SK-N-SH (cell line): ENCODE measurements at regions not wholly inside any gene's neighbourhood (a gene's known extent, or its start where the extent isn't known, plus 50 kb on each side); places are given as distances from the start of the nearest gene placed in this dataset.

ENCODE experiments used
- CTCF ChIA-PET: fragments of 300-600, 350-600 bp; formaldehyde crosslinking; extraction: SDS; loops from one replicate; lab custom pipeline; 2021; lab: Yijun Ruan, JAX
- POLR2A ChIA-PET: fragments of 350-600 bp; sonication (Branson Sonifier 250); formaldehyde crosslinking; extraction: SDS; loops from one replicate; lab custom pipeline; 2020; ENCODE audit warnings: antibody characterized with exemption, inconsistent platforms; lab: Yijun Ruan, JAX
- DNase-seq: peaks from one replicate; pipeline ENCODE4 v3.0.0; 2012
- H2AFZ ChIP-seq: fragments of 200-600 bp; sonication (generic); 2 replicates; pipeline ENCODE4 v1.8.1; 2016; ENCODE audit warnings: antibody characterized with exemption, mild to moderate bottlenecking, low read depth
- H3F3A ChIP-seq: fragments of 200-600 bp; sonication (generic); replicated peaks from 2 replicates; pipeline ENCODE3; 2016; ENCODE audit warnings: antibody characterized with exemption, mild to moderate bottlenecking; ENCODE audit not compliant: insufficient read depth
- H3K27ac ChIP-seq, 2 experiments: fragments of 200-500 bp in 1 of 2; fragments of 200-600 bp in 1 of 2; sonication (Bioruptor generic) in 1 of 2; sonication (generic), shearing (Covaris generic) in 1 of 2; 2 replicates each; pipeline versions ENCODE4 v1.5.1 to v1.6.1; 2014 to 2016; ENCODE audit warnings: low read depth in 2 of 2, inconsistent platforms in 1 of 2, low read length in 1 of 2, mild to moderate bottlenecking in 1 of 2, mixed read lengths in 1 of 2
- H3K27me3 ChIP-seq: fragments of 200-600 bp; sonication (generic), shearing (Covaris generic); 2 replicates; pipeline ENCODE4 v1.6.1; 2016; ENCODE audit warnings: mixed run types; ENCODE audit not compliant: insufficient read depth
- H3K36me3 ChIP-seq, 2 experiments: fragments of 200-500 bp in 1 of 2; fragments of 200-600 bp in 1 of 2; sonication (Bioruptor generic) in 1 of 2; sonication (generic) in 1 of 2; replicated peaks in 1 of 2; 2 replicates each; pipeline versions ENCODE3 to v1.5.1; 2014 to 2016; ENCODE audit warnings: low read length in 1 of 2, mild to moderate bottlenecking in 1 of 2; ENCODE audit not compliant: insufficient read depth in 2 of 2, control insufficient read depth in 1 of 2
- H3K4me1 ChIP-seq, 2 experiments: fragments of 200-500 bp in 1 of 2; fragments of 200-600 bp in 1 of 2; sonication (Bioruptor generic) in 1 of 2; sonication (generic), shearing (Covaris generic) in 1 of 2; 2 replicates each; pipeline versions ENCODE4 v1.5.1 to v1.6.1; 2014 to 2016; ENCODE audit warnings: low read depth in 1 of 2, low read length in 1 of 2, mixed run types in 1 of 2; ENCODE audit not compliant: insufficient read depth in 2 of 2, control insufficient read depth in 1 of 2
- H3K4me2 ChIP-seq: fragments of 200-600 bp; sonication (generic), shearing (Covaris generic); 2 replicates; pipeline ENCODE4 v1.6.1; 2017; ENCODE audit warnings: mixed run types
- H3K4me3 ChIP-seq, 2 experiments: fragments of 200-500 bp in 1 of 2; fragments of 200-600 bp in 1 of 2; sonication (Bioruptor generic) in 1 of 2; sonication (generic), shearing (Covaris generic) in 1 of 2; 2 replicates each; pipeline versions ENCODE4 v1.5.1 to v1.8.1; 2014 to 2016; ENCODE audit warnings: low read depth in 2 of 2, inconsistent platforms in 1 of 2, low read length in 1 of 2, mild to moderate bottlenecking in 1 of 2, mixed read lengths in 1 of 2, moderate library complexity in 1 of 2
- H3K79me2 ChIP-seq: fragments of 200-600 bp; sonication (generic); 2 replicates; pipeline ENCODE4 v1.8.1; 2017; ENCODE audit warnings: mild to moderate bottlenecking; ENCODE audit not compliant: insufficient read depth
- H3K9ac ChIP-seq: fragments of 200-600 bp; sonication (generic); 2 replicates; pipeline ENCODE4 v1.6.1; 2017; ENCODE audit warnings: mixed run types
- H3K9me2 ChIP-seq: fragments of 200-600 bp; sonication (generic); 2 replicates; pipeline ENCODE4 v1.6.1; 2017; ENCODE audit warnings: mixed run types
- H3K9me3 ChIP-seq: fragments of 200-600 bp; sonication (generic); 2 replicates; pipeline ENCODE4 v1.6.1; 2017; ENCODE audit warnings: mixed run types, mild to moderate bottlenecking, moderate library complexity
- H4K20me1 ChIP-seq: fragments of 200-600 bp; sonication (generic); 2 replicates; pipeline ENCODE4 v1.6.1; 2017; ENCODE audit warnings: mild to moderate bottlenecking, mixed run types; ENCODE audit not compliant: insufficient read depth
- ELF1 ChIP-seq: IDR thresholded peaks from 2 replicates; pipeline ENCODE4 v1.4.0; 2012
- GABPA ChIP-seq: IDR thresholded peaks from 2 replicates; pipeline ENCODE4 v1.4.0; 2012; ENCODE audit warnings: low read depth, mild to moderate bottlenecking
- GATA2 ChIP-seq: sonication (generic); formaldehyde crosslinking; IDR thresholded peaks from 2 replicates; pipeline ENCODE4 v1.5.0; 2020; ENCODE audit warnings: mild to moderate bottlenecking, missing genetic modification reagents
- JUND ChIP-seq: IDR thresholded peaks from 2 replicates; pipeline ENCODE4 v1.4.0; 2012
- MXI1 ChIP-seq: IDR thresholded peaks from 2 replicates; pipeline ENCODE4 v1.6.1; 2012; ENCODE audit warnings: mild to moderate bottlenecking, low read depth, low read length, improper control_type of control experiment
- NRF1 ChIP-seq: IDR thresholded peaks from 2 replicates; pipeline ENCODE4 v1.6.1; 2012; ENCODE audit warnings: low read depth, mild to moderate bottlenecking, low read length
- RCOR1 ChIP-seq: fragments of 150-350 bp; IDR thresholded peaks from 2 replicates; pipeline ENCODE4 v1.6.1; 2017; ENCODE audit warnings: antibody characterized with exemption, low read length
- SIN3A ChIP-seq: IDR thresholded peaks from 2 replicates; pipeline ENCODE4 v1.6.1; 2012; ENCODE audit warnings: low read depth, mild to moderate bottlenecking, low read length, moderate library complexity, borderline replicate concordance
- SMC3 ChIP-seq: IDR thresholded peaks from 2 replicates; pipeline ENCODE4 v1.6.1; 2012; ENCODE audit warnings: low read depth, low read length, improper control_type of control experiment
- WGBS: methylation state at CpG from one replicate; pipeline ENCODE4 v1.1.6; 2017; ENCODE audit warnings: low lambda C conversion rate; 5-methylcytosine and 5-hydroxymethylcytosine counted together
- TF ChIP-seq, protein P1 (sequence below): fragments of 200-600 bp; sonication (generic); IDR thresholded peaks from 2 replicates; pipeline ENCODE4 v1.6.1; 2017; ENCODE audit warnings: antibody characterized with exemption, mild to moderate bottlenecking, moderate library complexity
- TF ChIP-seq, protein P2 (sequence below): IDR thresholded peaks from 2 replicates; pipeline ENCODE4 v1.4.0; 2012; ENCODE audit warnings: low read depth, borderline replicate concordance
- TF ChIP-seq, protein P3 (sequence below): fragments of 150-350 bp; IDR thresholded peaks from 2 replicates; pipeline ENCODE4 v1.6.1; 2017; ENCODE audit warnings: antibody characterized with exemption, low read length, low read depth, borderline replicate concordance
- TF ChIP-seq, protein P4 (sequence below): fragments of 150-350 bp; IDR thresholded peaks from 2 replicates; pipeline ENCODE4 v1.6.1; 2016; ENCODE audit warnings: mild to moderate bottlenecking, low read depth, low read length
- TF ChIP-seq, protein P5 (sequence below): IDR thresholded peaks from 2 replicates; pipeline ENCODE4 v1.6.1; 2012; ENCODE audit warnings: mild to moderate bottlenecking, low read depth, low read length, moderate library complexity

DNA sequence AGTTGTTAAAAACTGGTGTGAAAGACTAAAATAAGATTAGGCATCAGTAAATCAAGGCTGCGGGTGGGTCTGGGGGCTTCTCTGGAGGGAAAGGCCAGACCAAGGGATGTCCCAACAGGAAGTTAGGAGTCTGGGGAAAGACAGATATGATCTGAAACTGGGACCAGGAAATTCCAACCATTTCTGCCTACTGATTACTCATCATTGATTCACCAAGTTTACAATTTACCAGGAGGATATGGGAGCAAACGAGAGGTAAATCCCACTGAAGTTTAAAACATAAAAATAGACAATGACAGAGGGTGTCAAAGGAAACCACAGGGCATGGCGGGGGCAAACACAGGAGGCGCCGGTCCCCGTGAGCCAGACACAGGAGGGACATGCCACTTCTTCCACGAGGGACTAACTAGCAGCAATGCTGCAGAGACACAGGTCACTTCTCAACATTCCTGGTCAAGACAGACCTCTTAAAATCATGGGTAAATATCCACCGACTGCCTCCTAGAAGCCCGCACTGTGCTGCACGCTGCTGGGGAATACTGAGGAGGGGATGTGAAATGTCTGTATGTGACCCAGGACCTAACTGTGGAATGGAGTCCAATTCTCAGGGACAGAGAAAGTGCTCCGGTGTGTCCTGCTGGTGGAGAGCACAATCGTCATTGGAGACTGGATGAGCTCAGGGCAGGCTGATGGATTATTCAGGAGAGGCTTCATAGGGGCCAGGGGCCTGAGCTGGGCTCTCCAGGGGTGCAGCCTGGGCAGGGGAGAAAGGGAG, 153.4 kb upstream of the KLF14 start (continued):
- TF ChIP-seq, protein P1, sequence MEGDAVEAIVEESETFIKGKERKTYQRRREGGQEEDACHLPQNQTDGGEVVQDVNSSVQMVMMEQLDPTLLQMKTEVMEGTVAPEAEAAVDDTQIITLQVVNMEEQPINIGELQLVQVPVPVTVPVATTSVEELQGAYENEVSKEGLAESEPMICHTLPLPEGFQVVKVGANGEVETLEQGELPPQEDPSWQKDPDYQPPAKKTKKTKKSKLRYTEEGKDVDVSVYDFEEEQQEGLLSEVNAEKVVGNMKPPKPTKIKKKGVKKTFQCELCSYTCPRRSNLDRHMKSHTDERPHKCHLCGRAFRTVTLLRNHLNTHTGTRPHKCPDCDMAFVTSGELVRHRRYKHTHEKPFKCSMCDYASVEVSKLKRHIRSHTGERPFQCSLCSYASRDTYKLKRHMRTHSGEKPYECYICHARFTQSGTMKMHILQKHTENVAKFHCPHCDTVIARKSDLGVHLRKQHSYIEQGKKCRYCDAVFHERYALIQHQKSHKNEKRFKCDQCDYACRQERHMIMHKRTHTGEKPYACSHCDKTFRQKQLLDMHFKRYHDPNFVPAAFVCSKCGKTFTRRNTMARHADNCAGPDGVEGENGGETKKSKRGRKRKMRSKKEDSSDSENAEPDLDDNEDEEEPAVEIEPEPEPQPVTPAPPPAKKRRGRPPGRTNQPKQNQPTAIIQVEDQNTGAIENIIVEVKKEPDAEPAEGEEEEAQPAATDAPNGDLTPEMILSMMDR, result peak; percentile 5; the same call in 1 of the 2 replicates
- TF ChIP-seq GABPA (no peak; the same call in 1 of the 2 replicates), SIN3A (peak; percentile 95; the same call in 1 of the 2 replicates), SMC3 (no peak), MXI1 (no peak), ELF1 (peak; percentile 60; the same call in 1 of the 2 replicates)
- TF ChIP-seq, protein P2, sequence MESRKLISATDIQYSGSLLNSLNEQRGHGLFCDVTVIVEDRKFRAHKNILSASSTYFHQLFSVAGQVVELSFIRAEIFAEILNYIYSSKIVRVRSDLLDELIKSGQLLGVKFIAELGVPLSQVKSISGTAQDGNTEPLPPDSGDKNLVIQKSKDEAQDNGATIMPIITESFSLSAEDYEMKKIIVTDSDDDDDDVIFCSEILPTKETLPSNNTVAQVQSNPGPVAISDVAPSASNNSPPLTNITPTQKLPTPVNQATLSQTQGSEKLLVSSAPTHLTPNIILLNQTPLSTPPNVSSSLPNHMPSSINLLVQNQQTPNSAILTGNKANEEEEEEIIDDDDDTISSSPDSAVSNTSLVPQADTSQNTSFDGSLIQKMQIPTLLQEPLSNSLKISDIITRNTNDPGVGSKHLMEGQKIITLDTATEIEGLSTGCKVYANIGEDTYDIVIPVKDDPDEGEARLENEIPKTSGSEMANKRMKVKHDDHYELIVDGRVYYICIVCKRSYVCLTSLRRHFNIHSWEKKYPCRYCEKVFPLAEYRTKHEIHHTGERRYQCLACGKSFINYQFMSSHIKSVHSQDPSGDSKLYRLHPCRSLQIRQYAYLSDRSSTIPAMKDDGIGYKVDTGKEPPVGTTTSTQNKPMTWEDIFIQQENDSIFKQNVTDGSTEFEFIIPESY, result peak; percentile 91
- TF ChIP-seq, protein P3, sequence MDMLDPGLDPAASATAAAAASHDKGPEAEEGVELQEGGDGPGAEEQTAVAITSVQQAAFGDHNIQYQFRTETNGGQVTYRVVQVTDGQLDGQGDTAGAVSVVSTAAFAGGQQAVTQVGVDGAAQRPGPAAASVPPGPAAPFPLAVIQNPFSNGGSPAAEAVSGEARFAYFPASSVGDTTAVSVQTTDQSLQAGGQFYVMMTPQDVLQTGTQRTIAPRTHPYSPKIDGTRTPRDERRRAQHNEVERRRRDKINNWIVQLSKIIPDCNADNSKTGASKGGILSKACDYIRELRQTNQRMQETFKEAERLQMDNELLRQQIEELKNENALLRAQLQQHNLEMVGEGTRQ, result no peak

DNA sequence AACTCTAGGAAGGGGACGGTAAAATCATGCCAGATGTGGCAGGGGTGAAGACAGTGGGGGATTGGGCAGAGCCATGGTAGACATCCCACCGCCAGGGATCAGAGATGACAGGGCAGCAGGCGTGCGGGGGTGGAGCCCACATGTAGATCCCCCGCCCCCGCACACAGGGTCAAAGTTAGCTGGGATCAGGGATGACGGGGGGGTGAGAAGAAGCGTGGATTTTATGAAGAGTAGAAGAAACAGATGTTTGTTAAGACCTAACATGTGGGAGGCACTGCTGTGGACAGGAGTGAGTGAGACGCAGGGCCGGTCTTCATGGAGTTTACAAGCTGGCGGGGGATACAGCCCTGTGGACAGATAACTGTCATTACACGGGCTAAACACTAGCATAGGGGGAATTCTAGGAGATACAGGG, 154.0 kb upstream of the KLF14 start:
- peak overlapping the region; percentile 72 for H3K4me2 ChIP-seq
- H3K9me2 ChIP-seq, result no peaks in the 10 kb centered on the region
- no peak overlapping the region for H2AFZ ChIP-seq
- no peak for TF ChIP-seq GATA2 (CRISPR knock-in tag)
- no peak for TF ChIP-seq GABPA
- TF ChIP-seq NRF1, result no peak
- TF ChIP-seq RCOR1, result no peak
- 0 out of 2 replicates have a peak, but pooled peaks have one; percentile 4 for TF ChIP-seq JUND
- TF ChIP-seq, protein P4, sequence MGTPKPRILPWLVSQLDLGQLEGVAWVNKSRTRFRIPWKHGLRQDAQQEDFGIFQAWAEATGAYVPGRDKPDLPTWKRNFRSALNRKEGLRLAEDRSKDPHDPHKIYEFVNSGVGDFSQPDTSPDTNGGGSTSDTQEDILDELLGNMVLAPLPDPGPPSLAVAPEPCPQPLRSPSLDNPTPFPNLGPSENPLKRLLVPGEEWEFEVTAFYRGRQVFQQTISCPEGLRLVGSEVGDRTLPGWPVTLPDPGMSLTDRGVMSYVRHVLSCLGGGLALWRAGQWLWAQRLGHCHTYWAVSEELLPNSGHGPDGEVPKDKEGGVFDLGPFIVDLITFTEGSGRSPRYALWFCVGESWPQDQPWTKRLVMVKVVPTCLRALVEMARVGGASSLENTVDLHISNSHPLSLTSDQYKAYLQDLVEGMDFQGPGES, result no peak
- TF ChIP-seq, protein P5, sequence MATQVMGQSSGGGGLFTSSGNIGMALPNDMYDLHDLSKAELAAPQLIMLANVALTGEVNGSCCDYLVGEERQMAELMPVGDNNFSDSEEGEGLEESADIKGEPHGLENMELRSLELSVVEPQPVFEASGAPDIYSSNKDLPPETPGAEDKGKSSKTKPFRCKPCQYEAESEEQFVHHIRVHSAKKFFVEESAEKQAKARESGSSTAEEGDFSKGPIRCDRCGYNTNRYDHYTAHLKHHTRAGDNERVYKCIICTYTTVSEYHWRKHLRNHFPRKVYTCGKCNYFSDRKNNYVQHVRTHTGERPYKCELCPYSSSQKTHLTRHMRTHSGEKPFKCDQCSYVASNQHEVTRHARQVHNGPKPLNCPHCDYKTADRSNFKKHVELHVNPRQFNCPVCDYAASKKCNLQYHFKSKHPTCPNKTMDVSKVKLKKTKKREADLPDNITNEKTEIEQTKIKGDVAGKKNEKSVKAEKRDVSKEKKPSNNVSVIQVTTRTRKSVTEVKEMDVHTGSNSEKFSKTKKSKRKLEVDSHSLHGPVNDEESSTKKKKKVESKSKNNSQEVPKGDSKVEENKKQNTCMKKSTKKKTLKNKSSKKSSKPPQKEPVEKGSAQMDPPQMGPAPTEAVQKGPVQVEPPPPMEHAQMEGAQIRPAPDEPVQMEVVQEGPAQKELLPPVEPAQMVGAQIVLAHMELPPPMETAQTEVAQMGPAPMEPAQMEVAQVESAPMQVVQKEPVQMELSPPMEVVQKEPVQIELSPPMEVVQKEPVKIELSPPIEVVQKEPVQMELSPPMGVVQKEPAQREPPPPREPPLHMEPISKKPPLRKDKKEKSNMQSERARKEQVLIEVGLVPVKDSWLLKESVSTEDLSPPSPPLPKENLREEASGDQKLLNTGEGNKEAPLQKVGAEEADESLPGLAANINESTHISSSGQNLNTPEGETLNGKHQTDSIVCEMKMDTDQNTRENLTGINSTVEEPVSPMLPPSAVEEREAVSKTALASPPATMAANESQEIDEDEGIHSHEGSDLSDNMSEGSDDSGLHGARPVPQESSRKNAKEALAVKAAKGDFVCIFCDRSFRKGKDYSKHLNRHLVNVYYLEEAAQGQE, result no peak
- H3F3A ChIP-seq, result peaks cover 87% of the 10 kb centered on the region
- 54% methylated on average over 12 of the region's 12 CpGs for WGBS
- H4K20me1 ChIP-seq, result peaks cover 14% of the 10 kb centered on the region
- H3K9me3 ChIP-seq, result no peaks in the 10 kb centered on the region
- H3K4me1 ChIP-seq, result peaks cover 13 to 70% of the 10 kb centered on the region in 2 experiments
- ChIA-PET POLR2A (no interaction called here), CTCF (interaction anchor here (1.2 to 9.7 kb wide), 3 partner anchors 9 to 56 kb away, joined by 3 to 136 read pairs (median 21); no protein-coding TSS in a partner anchor)
- no peaks in the 10 kb centered on the region for H3K27me3 ChIP-seq
- peak overlapping the region; percentile 70 for H3K9ac ChIP-seq
- peaks cover 96% of the 10 kb centered on the region for H3K79me2 ChIP-seq
- DNase-seq, result no peak
- H3K36me3 ChIP-seq, result peaks cover 44 to 64% of the 10 kb centered on the region in 2 experiments
- H3K4me3 ChIP-seq, result peak overlapping the region in 1 of 2 experiments; percentile 35; a peak in 2 of 4 replicates
- peak overlapping the region; percentile 81 to 100 for H3K27ac ChIP-seq
